GM18870 (cell line): ENCODE measurements at regions not wholly inside any gene's neighbourhood (a gene's known extent, or its start where the extent isn't known, plus 50 kb on each side); places are given as distances from the start of the nearest gene placed in this dataset.

Experiments used
- ATAC-seq: cut with Tn5 transposase; IDR thresholded peaks from one replicate; pipeline ENCODE4 v1.9.1; 2021; ENCODE audit warnings: moderate library complexity; ENCODE audit not compliant: unreplicated experiment

DNA sequence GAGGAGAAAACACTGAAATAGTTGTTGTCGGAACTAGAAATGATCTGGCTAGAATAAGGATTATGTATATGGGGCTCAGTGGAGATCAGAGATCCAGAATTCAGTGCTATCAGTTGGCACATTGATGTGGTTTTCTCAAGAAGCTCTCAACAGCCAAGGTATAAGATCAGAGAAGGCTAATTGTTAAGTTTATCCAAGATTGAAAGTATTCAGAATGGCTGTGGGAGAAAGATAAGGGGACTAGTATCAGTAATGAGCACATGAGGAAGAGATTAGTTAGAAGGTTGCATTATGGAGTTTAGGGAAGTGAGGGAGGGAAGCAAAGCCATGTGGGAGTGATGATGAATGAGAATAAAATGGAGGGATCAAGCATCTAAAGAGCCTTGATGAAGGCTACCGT lies 128.1 kb upstream of the MIS18BP1 start:
- no peak for ATAC-seq

DNA sequence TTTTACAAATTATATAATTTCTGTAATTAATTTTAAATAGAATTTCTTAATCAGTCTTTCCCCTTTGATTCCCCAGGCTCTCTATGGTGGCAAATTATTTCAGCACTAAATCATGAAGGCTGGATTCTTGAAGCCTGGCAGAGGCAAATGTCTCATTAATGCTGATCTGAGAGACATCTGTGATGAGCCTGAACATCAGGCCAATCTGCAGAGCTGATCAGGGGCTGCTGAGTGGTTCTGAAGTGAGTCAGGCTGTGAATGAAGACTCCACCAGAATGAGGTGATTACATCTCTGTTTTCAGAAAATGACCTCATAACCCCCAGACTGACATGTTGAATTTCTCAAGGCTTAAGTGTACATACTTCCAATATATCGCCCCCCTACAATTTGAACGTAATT lies 124.2 kb upstream of the MIS18BP1 start:
- no peak for ATAC-seq

DNA sequence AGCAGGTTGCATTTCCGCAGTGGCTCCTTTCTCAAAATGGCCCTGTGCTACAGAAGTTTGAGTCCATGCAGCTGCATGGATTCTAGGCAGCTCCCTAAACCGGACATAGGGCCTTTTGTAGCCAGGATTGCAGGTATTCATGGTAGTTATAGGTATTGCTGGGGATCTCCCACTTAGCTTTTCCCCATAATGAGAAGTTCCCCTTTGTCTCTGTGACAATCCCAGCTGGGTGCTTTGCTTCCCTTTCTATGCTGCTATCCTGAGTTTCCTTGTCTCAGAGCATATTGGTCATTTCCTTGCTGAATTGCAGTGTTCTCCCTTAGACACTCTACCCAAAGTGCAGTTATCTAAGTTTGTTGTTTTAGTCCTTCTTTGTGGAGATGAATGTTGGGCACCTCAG lies 120.9 kb upstream of the MIS18BP1 start:
- no peak for ATAC-seq

DNA sequence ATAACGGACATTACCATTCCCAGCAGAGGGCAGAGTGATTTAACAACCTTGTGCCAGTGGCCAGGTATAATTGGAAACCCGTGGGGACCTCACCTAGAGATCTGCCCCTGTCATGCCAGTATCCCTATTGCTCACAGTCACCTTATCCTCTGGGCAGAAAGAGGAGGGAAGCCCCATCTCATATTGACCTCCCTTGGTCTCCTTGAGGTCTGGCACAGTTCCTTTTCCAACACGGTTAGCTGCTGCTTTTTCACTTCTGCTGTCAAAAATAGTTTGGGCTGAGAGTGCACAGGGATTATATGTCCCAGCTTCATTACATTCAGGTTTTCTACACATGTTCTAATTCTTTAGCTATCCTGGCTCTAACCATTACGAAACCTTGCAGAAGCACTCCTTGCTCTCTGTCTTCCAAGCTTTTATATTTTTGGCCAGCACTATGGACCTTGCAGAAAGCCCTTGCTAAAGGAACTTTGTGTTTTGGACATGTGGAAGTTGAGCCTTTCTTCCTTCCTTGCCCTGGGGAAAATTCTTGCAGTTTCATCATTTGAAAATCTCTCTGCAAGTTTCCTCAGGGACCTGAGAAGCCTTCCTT lies 111.7 kb upstream of the MIS18BP1 start:
- no peak for ATAC-seq

DNA sequence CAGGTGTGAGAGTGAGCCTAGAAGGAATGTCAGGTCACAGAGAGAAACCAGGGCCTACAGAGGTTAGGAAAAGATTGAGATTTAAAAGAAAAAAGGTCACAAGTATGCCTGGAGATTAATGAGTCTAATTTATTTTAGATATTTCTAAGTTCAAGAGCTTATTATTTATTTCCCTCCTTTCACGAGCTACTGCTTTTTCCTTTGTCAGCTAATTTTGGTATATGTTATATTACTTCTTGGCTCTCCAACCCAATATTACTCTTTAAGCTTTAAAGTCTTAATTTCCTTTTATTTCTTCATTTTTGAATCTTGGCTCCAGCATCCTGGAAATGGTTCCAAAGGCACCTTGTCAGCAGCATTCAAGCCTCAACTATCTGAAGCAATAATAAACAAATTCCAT lies 109.5 kb upstream of the MIS18BP1 start:
- no peak for ATAC-seq

DNA sequence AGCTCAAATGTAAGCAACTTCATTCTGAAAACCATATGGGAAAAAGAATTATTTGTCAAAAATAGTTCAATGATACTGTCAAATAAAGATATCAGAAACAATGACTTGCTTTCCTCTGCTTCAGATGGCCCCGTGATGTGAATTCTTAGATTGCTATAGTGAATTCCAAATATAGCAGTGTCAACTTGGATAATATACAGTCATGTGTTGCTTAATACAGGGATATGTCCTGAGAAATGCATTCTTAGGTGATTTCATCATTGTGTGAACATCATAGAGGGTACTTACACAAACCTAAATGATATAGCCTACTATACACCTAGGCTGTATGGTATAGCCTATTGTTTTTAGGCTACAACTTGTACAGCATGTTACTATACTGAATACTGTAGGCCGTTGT lies 108.7 kb upstream of the MIS18BP1 start:
- no peak for ATAC-seq

DNA sequence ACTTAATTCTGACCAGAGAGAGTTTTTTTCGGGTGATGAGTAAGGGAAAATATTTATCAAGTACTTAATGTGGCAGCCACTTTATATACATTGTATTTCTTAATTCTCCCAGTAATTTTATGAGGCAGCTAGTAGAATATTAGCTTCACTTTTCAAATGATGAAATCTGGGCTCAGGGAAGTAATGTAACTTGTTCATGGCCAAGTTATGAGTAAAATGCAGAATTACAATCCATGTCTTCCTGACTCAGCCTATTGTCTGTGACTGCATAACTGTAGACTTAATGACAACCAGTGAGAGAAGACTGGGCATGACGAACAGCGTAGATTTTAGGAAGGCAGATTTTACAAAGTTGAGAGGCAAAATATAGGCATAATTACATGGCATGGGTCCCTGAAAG lies 106.7 kb upstream of the MIS18BP1 start:
- ATAC-seq = no peak

DNA sequence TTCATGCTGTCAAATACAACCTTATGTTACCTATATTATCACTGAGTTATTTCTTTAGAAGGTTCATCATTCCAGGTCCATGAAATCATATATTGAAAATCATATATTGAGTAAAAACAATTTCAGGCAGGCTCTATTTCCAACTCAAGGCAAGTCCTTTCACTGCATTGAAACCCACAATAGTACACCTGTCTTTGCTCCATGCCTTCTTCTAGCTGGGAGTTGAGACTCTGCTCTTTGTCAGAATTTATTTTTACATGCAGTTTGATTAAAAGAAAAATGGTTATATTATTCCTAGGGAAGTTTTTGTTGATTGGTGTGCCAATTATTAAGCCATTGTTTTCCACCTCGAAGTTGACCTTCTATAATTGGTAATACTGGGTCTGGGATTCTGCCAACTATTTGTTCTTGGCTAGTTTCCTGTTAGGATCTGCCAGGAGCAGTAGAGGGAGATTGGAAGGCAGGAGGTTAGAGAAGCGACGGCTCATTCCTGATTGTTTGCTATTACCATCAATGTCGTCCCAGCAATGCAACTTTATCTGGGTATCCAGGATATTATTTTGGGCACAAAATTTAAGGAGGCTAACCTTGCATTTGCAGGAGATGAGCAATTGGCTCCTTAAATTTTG lies 79.5 kb upstream of the MIS18BP1 start:
- no peak for ATAC-seq

DNA sequence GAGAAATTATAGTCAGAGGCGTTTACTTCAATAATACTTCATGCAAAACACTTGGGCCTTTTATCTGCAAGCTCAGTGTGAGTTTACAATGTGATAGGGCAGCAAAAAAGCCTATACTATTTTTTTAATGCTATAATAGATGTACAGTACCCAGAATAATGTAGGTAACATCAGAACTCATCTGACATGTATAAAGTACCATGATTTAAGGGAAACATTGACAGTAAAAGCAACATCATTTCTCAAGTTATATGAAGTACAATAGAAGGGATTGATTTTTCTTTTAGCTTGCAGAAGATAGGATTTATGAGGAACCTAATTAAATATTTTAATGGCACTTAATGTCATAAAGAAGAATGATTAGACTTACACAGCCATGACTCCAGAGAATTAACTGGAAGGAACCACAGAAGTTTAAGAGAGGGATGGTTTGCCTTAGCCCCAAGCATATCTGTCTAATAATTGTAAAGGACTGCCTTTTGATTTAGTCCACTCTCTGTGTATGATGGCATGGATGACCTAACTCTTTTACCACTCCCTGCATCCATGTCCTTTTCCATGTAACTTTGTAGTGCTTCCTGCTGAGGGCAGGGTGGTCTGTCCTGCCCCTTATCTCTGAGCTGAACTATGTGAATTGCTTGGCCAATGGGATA lies 55.9 kb upstream of the MIS18BP1 start:
- no peak for ATAC-seq
